Central memory CD4-positive, alpha-beta T cell (primary cell): ENCODE measurements at regions not wholly inside any gene's neighbourhood (a gene's known extent, or its start where the extent isn't known, plus 50 kb on each side); places are given as distances from the start of the nearest gene placed in this dataset.
"Not testable (repeated sequence)": the region's sequence is repeated elsewhere in the genome, so short reads cannot be mapped to it uniquely, and the experiment has no call there.

Experiments used
- DNase-seq: peaks from one replicate; pipeline ENCODE4 v3.0.0; 2022

- DNase-seq: no peak
Observed at GRCh38 chr15:26115229-26115943, 252.3 kb upstream of the ATP10A start.

- DNase-seq: not testable (repeated sequence)
Observed at GRCh38 chr15:26114128-26114527, 251.0 kb upstream of the ATP10A start.

GRCh38 chr15:26113296-26113695, 250.2 kb upstream of the ATP10A start:
- DNase-seq: no peak

- no peak for DNase-seq
Observed at GRCh38 chr15:26109203-26109602, 246.1 kb upstream of the ATP10A start.

GRCh38 chr15:26106556-26106955, 243.4 kb upstream of the ATP10A start:
- DNase-seq: no peak

- DNase-seq: no peak
Observed at GRCh38 chr15:26103002-26103404, 239.9 kb upstream of the ATP10A start.

- no peak for DNase-seq
Observed at GRCh38 chr15:26102365-26102764, 239.2 kb upstream of the ATP10A start.

GRCh38 chr15:26101443-26101842, 238.3 kb upstream of the ATP10A start:
- DNase-seq: no peak

GRCh38 chr15:26098801-26099200, 235.7 kb upstream of the ATP10A start:
- no peak for DNase-seq

GRCh38 chr15:26097216-26097615, 234.1 kb upstream of the ATP10A start:
- DNase-seq: no peak

GRCh38 chr15:26096581-26096980, 233.5 kb upstream of the ATP10A start:
- no peak for DNase-seq

- no peak for DNase-seq
Observed at GRCh38 chr15:26095710-26096330, 232.7 kb upstream of the ATP10A start.

- no peak for DNase-seq
Observed at GRCh38 chr15:26091184-26091583, 228.1 kb upstream of the ATP10A start.

- DNase-seq: no peak
Observed at GRCh38 chr15:26087881-26088280, 224.8 kb upstream of the ATP10A start.

- no peak for DNase-seq
Observed at GRCh38 chr15:26087395-26087794, 224.3 kb upstream of the ATP10A start.

- DNase-seq: no peak
Observed at GRCh38 chr15:26084771-26085170, 221.6 kb upstream of the ATP10A start.

- no peak for DNase-seq
Observed at GRCh38 chr15:26083896-26084295, 220.8 kb upstream of the ATP10A start.

- DNase-seq: no peak
Observed at GRCh38 chr15:26083457-26083856, 220.3 kb upstream of the ATP10A start.

GRCh38 chr15:26082221-26083109, 219.3 kb upstream of the ATP10A start:
- DNase-seq: peak; percentile 96

GRCh38 chr15:26081758-26082220, 218.7 kb upstream of the ATP10A start:
- peak; percentile 1 for DNase-seq

- DNase-seq: no peak
Observed at GRCh38 chr15:26075770-26076169, 212.6 kb upstream of the ATP10A start.

GRCh38 chr15:26073430-26074333, 210.6 kb upstream of the ATP10A start:
- DNase-seq: no peak
